Activated T-helper 17 cell treated with anti-CD3 and anti-CD28 coated beads, Interleukin-2, amount 50 U/mL, for 72 hours (primary cell): ENCODE measurements at regions not wholly inside any gene's neighbourhood (a gene's known extent, or its start where the extent isn't known, plus 50 kb on each side); places are given as distances from the start of the nearest gene placed in this dataset.
"Not testable (repeated sequence)": the region's sequence is repeated elsewhere in the genome, so short reads cannot be mapped to it uniquely, and the experiment has no call there.

ENCODE experiments used
- ATAC-seq: fragments of 150-1000 bp; cut with Tn5 transposase; replicated peaks from 2 replicates; pipeline ENCODE4 v1.10.0; 2021; ENCODE audit warnings: mild to moderate bottlenecking, moderate library complexity
- H3K27ac Mint-ChIP-seq: one replicate; pipeline ENCODE4 v1.8.0; 2022; ENCODE audit warnings: mixed read lengths
- H3K27me3 Mint-ChIP-seq: one replicate; pipeline ENCODE4 v1.8.0; 2022; ENCODE audit warnings: mixed read lengths
- H3K36me3 Mint-ChIP-seq: one replicate; pipeline ENCODE4 v1.8.0; 2022; ENCODE audit warnings: low read depth, mild to moderate bottlenecking, mixed read lengths
- H3K4me1 Mint-ChIP-seq: one replicate; pipeline ENCODE4 v1.8.0; 2022; ENCODE audit warnings: mixed read lengths
- H3K4me3 Mint-ChIP-seq: one replicate; pipeline ENCODE4 v1.8.0; 2022; ENCODE audit warnings: mild to moderate bottlenecking, mixed read lengths
- H3K9me3 Mint-ChIP-seq: one replicate; pipeline ENCODE4 v1.8.0; 2022; ENCODE audit warnings: mixed read lengths

DNA sequence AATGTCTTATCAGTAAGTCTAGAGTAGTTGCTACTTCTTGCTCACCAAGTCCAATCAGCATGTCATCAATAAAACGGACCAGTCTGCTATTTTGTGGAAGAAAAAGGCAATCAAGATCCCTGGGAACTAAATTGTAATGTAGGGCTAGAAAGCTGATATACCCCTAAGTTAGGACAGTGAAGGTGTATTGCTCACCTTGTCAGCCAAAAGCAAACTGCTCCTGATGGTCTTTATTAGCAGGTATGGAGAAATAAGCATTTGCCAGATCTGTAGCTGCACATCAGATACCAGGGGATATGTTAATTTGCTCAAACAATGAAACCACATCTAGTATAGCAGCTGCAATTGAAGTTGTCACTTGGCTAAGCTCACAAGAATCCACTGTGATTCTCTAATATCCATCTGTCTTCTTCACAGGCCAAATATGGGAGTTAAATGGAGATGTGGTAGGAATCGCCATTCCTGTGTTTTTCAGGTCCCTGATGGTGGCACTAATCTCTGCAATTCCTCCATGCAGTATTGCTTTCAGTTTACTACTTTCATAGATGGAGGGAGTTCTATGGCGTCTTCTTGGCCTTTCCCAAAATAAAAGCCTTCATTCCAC, 75.0 kb downstream of the TMEM237 start:
- Mint-ChIP-seq H3K27ac (no peak overlapping the region), H3K27me3 (no peaks in the 10 kb centered on the region), H3K4me3 (no peak overlapping the region), H3K36me3 (no peaks in the 10 kb centered on the region), H3K9me3 (no peaks in the 10 kb centered on the region), H3K4me1 (peaks cover 4% of the 10 kb centered on the region)
- no peak for ATAC-seq

DNA sequence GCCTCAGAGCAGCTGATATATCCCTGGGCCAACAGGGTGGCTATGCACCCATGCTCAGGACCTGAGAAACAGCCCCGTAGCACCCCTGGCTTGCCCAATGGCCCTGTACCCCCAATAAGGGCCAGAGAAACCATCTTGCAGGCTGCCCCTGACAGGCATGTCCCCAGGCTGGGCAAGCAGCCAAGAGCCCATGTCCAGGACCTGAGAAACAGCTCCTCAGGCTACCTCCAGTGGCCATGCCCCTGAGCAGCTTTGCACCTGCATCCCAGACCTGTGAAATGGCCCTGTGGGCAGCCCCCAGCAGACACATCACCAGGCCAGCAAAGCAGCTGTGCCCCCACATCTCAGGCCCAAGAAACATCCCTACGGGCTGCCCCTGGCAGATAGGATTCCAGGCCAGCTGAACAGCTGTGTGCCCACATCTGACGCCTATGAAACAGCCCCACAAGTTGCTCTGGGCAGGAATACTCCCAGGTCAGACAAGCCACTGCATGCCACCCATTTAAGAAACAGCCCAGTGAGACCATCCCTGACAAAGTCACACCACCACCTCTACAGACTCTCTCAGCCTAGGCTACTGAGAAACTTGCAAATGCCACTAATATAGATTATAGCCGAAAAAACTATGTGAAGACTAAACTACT, 84.1 kb downstream of the TMEM237 start:
- no peak overlapping the region for H3K4me3 Mint-ChIP-seq
- H3K36me3 Mint-ChIP-seq = no peaks in the 10 kb centered on the region
- H3K27ac Mint-ChIP-seq = no peak overlapping the region
- H3K27me3 Mint-ChIP-seq = no peaks in the 10 kb centered on the region
- H3K4me1 Mint-ChIP-seq = no peaks in the 10 kb centered on the region
- no peak for ATAC-seq
- no peaks in the 10 kb centered on the region for H3K9me3 Mint-ChIP-seq

DNA sequence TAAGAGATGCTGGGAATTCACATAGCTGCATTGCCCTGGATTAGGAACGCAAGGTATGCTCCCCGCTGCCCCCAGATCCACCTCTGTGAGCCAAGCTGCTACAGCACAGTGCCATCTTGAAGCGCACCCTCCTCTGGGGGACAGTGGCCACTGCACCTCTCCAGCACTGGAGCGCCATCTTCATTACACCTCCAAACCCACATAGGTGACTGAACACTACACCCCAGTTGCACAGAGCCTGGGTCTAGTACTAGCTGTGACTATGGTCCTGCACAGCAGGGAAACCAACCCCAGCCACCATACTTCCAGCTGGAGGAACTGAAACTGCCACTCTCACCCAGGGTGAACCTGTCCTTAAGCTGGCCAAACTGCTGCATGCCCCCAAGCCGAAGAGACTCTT, 84.6 kb downstream of the TMEM237 start:
- Mint-ChIP-seq H3K27me3 (no peaks in the 10 kb centered on the region), H3K27ac (no peak overlapping the region), H3K36me3 (no peaks in the 10 kb centered on the region), H3K4me1 (no peaks in the 10 kb centered on the region), H3K4me3 (no peak overlapping the region), H3K9me3 (no peaks in the 10 kb centered on the region)
- ATAC-seq = no peak

DNA sequence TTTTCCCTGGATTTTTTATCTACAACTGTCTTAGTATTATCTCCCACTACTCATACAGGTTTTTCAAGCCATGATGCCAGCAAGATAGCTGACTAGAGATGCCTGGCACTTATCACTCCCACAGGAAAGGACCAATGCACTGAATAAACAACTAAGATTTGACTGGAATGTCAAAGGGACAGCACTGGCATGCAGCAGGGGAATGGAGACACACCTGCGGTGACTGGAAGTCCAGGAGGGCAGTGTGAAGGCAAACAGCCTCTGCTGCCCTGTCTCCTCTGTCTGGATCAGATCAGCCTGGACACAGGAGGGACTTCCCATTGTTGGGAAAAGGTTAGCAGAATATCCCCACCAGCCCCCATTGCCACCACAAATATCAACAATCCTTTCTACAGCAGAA, 85.1 kb downstream of the TMEM237 start:
- no peaks in the 10 kb centered on the region for H3K36me3 Mint-ChIP-seq
- H3K27ac Mint-ChIP-seq = no peak overlapping the region
- no peaks in the 10 kb centered on the region for H3K9me3 Mint-ChIP-seq
- no peaks in the 10 kb centered on the region for H3K27me3 Mint-ChIP-seq
- H3K4me1 Mint-ChIP-seq = no peaks in the 10 kb centered on the region
- H3K4me3 Mint-ChIP-seq = no peak overlapping the region
- no peak for ATAC-seq

DNA sequence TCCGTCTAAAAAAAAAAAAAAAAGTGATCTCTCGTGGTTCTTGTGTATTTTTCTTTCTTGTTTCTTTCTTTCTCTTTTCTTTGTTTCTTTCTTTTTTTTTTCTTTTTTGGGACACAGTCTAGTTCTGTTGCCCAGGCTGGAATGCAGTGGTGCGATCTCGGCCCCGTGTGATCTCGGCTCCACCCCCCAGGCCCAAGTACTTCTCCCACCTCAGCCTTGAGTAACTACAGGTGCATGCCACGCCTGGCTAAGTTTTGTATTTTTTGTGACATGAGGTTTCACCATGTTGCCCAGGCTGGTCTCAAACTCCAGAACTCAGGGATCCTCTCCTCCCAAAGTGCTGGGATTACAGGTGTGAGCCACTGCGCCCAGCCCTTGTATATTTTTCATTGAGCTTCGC, 91.4 kb downstream of the TMEM237 start:
- Mint-ChIP-seq H3K36me3 (no peaks in the 10 kb centered on the region), H3K27me3 (no peaks in the 10 kb centered on the region), H3K4me1 (no peaks in the 10 kb centered on the region), H3K27ac (no peak overlapping the region), H3K9me3 (no peaks in the 10 kb centered on the region), H3K4me3 (no peak overlapping the region)
- no peak for ATAC-seq

DNA sequence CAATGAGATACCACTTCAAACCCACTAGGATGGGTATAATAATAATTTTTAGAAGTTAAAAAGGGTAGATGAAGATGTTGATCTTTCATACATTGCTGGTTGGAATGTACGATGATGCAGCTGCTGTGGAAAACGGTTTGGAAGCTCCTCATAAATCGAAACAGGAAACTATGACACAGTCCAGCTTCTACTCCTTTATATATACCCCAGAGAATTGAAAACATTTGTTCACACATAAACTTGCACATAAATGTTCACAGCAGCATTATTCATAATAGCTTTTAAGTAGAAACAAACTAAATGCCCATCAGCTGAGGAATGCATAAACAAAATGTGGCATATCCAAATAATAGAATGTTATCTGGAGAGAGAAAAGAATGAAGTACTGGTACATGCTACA, 95.0 kb downstream of the STRADB start:
- no peak overlapping the region for H3K4me3 Mint-ChIP-seq
- no peak for ATAC-seq
- H3K27me3 Mint-ChIP-seq = no peaks in the 10 kb centered on the region
- H3K27ac Mint-ChIP-seq = no peak overlapping the region
- no peaks in the 10 kb centered on the region for H3K36me3 Mint-ChIP-seq
- H3K4me1 Mint-ChIP-seq = no peaks in the 10 kb centered on the region
- H3K9me3 Mint-ChIP-seq = no peaks in the 10 kb centered on the region

DNA sequence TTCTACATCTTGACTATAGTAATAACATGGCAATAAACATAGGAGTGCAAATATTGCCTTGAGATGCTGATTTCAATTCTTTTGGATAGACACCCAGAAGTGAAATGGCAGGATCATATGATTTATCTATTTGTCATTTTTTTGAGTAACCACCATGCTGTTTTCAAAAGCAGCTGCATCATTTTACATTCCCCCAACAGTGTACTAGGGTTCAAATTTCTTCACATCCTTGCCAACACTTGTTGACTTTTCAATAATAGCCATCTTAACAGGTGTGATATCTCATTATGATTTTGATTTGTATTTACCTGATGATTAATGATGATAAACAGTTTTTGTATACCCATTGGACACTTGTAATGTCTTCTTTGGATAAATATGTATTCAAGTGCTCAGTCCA, 90.8 kb downstream of the STRADB start:
- Mint-ChIP-seq H3K4me3 (no peak overlapping the region), H3K36me3 (no peaks in the 10 kb centered on the region), H3K9me3 (peaks cover 5% of the 10 kb centered on the region), H3K27ac (no peak overlapping the region), H3K27me3 (peaks cover 6% of the 10 kb centered on the region), H3K4me1 (no peaks in the 10 kb centered on the region)
- ATAC-seq = no peak

DNA sequence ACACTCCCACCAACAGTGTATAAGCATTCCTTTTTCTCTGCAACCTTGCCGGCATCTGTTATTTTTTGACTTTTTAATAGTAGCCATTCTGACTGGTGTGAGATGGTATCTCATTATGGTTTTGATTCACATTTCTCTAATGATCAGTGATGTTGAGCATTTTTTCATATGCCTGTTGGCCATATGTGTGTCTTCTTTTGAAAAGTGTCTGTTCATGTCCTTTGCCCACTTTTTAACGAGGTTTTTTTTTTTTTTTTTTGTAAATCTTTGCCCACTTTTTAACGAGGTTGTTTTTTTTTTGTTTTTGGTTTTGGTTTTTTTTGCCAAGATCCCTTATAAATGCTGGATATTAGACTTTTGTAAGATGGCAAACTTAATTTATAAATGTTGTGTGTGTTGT, 87.7 kb downstream of the STRADB start:
- H3K36me3 Mint-ChIP-seq, H3K4me1 Mint-ChIP-seq, ATAC-seq, H3K4me3 Mint-ChIP-seq, H3K9me3 Mint-ChIP-seq, H3K27ac Mint-ChIP-seq, H3K27me3 Mint-ChIP-seq: not testable (repeated sequence)

DNA sequence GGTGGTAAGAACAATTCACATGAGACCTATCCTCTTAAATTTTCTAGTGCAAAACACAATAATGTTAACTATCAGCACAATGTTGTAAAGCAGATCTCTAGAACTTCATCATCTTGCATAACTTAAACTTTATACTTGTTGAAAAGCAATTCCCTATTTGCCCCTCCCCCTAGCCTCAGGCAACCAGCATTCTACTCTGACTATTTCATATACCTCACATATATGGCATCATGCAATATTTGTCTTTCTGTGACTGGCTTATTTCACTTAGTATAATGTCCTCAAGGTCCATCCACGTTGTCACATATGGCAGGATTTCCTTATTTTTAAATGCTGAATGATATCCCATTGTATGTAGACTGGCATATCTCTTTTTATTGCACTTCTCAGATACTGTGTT, 86.5 kb downstream of the STRADB start:
- ATAC-seq = no peak
- Mint-ChIP-seq H3K27ac (no peak overlapping the region), H3K27me3 (peaks cover 6% of the 10 kb centered on the region), H3K4me3 (no peak overlapping the region), H3K36me3 (no peaks in the 10 kb centered on the region), H3K9me3 (peaks cover 5% of the 10 kb centered on the region), H3K4me1 (no peaks in the 10 kb centered on the region)

DNA sequence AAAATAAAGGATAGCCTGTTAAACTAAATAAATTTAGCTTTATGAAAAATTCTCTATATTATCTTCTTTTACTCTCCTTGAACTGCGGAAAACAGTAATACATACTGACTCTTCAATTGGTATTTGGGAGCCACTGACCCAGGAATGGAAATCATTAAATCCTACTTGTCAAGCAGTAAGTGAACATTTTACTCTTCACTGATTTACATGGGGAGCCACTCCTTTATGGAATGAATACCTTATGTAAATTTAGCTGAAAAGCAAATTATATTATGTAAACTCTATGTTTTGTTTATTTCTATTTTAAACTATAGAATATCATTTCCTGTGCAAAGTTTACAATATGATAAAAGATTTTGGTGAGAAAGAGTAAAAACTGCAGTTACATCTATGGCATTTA, 85.2 kb downstream of the STRADB start:
- no peaks in the 10 kb centered on the region for H3K36me3 Mint-ChIP-seq
- H3K9me3 Mint-ChIP-seq = peaks cover 6% of the 10 kb centered on the region
- peaks cover 6% of the 10 kb centered on the region for H3K27me3 Mint-ChIP-seq
- no peak for ATAC-seq
- H3K4me3 Mint-ChIP-seq = no peak overlapping the region
- no peak overlapping the region for H3K27ac Mint-ChIP-seq
- peaks cover 2% of the 10 kb centered on the region for H3K4me1 Mint-ChIP-seq

DNA sequence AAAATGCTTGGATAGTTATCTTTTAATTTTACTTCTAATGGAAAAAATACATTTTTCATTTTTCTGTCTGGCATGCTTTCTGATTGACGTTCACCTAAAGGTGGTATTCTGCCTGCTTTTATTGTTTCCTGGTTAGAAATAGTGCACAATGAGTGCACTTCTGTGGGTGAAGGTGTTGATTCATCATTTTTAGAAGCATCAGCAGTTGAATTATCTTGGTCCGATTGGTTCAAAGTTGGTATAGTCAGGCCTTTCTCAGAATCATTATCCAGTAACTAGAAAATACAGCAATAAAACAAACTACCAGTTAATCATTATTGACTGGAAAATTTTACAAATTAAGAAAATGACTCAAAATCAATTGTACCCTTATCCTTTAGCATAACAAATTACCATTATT, 84.5 kb downstream of the STRADB start:
- peaks cover 8% of the 10 kb centered on the region for H3K4me1 Mint-ChIP-seq
- H3K27ac Mint-ChIP-seq = no peak overlapping the region
- no peak for ATAC-seq
- H3K4me3 Mint-ChIP-seq = no peak overlapping the region
- peaks cover 12% of the 10 kb centered on the region for H3K9me3 Mint-ChIP-seq
- no peaks in the 10 kb centered on the region for H3K36me3 Mint-ChIP-seq
- peaks cover 6% of the 10 kb centered on the region for H3K27me3 Mint-ChIP-seq

DNA sequence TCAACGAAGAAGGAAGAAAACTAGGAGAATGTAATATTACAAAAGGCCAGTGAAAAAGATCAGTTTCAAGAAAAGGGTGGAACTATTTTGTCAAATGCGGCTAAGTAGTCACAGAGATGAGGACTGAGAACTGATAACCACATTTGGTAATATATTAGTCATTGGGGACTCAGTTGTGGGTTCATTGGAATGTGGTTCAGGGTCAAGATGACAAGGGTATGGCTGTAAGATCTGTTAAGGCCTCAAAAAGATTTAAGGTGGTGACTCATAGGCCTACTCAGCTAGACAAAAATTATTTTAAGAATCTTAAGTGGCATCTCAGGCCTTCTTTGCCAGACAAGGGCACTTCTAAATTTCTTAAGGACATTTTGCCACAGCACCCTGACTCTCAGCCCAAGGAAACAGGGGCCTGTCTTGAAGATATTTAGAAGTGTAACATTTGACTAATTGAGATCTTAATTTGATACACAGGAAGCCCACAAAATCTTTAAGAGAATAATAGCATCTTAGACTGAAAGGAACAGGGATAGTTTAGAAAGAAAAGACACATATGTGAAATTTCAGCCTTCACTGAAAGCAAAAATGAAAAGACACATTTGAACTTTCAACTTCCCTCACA, 81.3 kb downstream of the STRADB start:
- Mint-ChIP-seq H3K36me3 (no peaks in the 10 kb centered on the region), H3K4me3 (peak overlapping the region; percentile 21), H3K4me1 (peaks cover 8% of the 10 kb centered on the region), H3K27ac (peak overlapping the region; percentile 31), H3K9me3 (peaks cover 17% of the 10 kb centered on the region), H3K27me3 (peaks cover 3% of the 10 kb centered on the region)
- ATAC-seq = peak; percentile 99
